Aorta (tissue), 5 donors: ENCODE measurements at regions not wholly inside any gene's neighbourhood (a gene's known extent, or its start where the extent isn't known, plus 50 kb on each side); places are given as distances from the start of the nearest gene placed in this dataset.

Experiments used
- ATAC-seq: fragments of 200-7000 bp; cut with Tn5 transposase; one replicate; pipeline ENCODE4 v1.9.1; 2022; ENCODE audit warnings: moderate library complexity; ENCODE audit not compliant: low FRiP score
- DNase-seq, 2 donors: peaks; one replicate each; pipeline ENCODE4 v3.0.0-alpha.2; 2020
- H3K27ac ChIP-seq, 2 donors: one replicate each; pipeline ENCODE4 v1.5.1; 2013; ENCODE audit warnings: low read length in 2 of 2, mild to moderate bottlenecking in 2 of 2, moderate library complexity in 2 of 2, control low read depth in 1 of 2, inconsistent platforms in 1 of 2, low read depth in 1 of 2
- H3K27me3 ChIP-seq, 2 donors: one replicate each; pipeline ENCODE4 v1.6.1; 2013; ENCODE audit warnings: control low read depth in 1 of 2, low read length in 1 of 2, mild to moderate bottlenecking in 1 of 2, moderate library complexity in 1 of 2; ENCODE audit not compliant: insufficient read depth in 2 of 2, control insufficient read depth in 1 of 2
- H3K36me3 ChIP-seq, 2 donors: one replicate each; pipeline ENCODE4 v1.6.1; 2013; ENCODE audit warnings: control low read depth in 1 of 2, low read length in 1 of 2, mild to moderate bottlenecking in 1 of 2; ENCODE audit not compliant: insufficient read depth in 2 of 2, control insufficient read depth in 1 of 2
- H3K4me1 ChIP-seq, 2 donors: one replicate each; pipeline ENCODE4 v1.6.1; 2013; ENCODE audit warnings: low read length in 2 of 2, control low read depth in 1 of 2, mild to moderate bottlenecking in 1 of 2, moderate library complexity in 1 of 2; ENCODE audit not compliant: insufficient read depth in 2 of 2, control insufficient read depth in 1 of 2
- H3K4me3 ChIP-seq, 2 donors: one replicate each; pipeline ENCODE4 v1.5.1; 2013; ENCODE audit warnings: low read length in 2 of 2, control low read depth in 1 of 2, mild to moderate bottlenecking in 1 of 2
- H3K9me3 ChIP-seq: one replicate; pipeline ENCODE4 v1.6.1; 2013; ENCODE audit warnings: mild to moderate bottlenecking, low read length; ENCODE audit not compliant: control insufficient read depth
- WGBS, 2 donors: extraction: QIAGEN DNeasy Blood & Tissue Kit; methylation state at CpG; one replicate each; pipeline ENCODE4 v1.1.7; 2013; 5-methylcytosine and 5-hydroxymethylcytosine counted together
- intact Hi-C, 2 donors: fragments of 100-400 bp; cut with DNase I; formaldehyde crosslinking; loops; one replicate each; pipeline versions ENCODE4 v1.14.2 to v1.15.0; 2022
- donor health status: healthy with polysubstance abuse.
- donor health status: Bipolar disorder and iron deficiency.
- donor health status: DM: no; HTN: no; CAD: no.
- donor health status: DM: no; HTN: no; CAD: no.
- donor health status: DM: yes; HTN: yes; CAD: no.

GRCh38 chr2:763766-764525 is 86.7 kb upstream of the TMEM18 start:
- Histone ChIP-seq H3K27me3 (no peaks in the 10 kb centered on the region), H3K4me3 (no peak overlapping the region), H3K36me3 (no peaks in the 10 kb centered on the region), H3K4me1 (no peaks in the 10 kb centered on the region), H3K27ac (no peak overlapping the region), H3K9me3 (no peaks in the 10 kb centered on the region)
- no peak for DNase-seq
- intact Hi-C loops: no loop called here
- 74 to 75% methylated on average over 16 of the region's 16 CpGs for WGBS, 2 donors
- ATAC-seq: no peak

DNA sequence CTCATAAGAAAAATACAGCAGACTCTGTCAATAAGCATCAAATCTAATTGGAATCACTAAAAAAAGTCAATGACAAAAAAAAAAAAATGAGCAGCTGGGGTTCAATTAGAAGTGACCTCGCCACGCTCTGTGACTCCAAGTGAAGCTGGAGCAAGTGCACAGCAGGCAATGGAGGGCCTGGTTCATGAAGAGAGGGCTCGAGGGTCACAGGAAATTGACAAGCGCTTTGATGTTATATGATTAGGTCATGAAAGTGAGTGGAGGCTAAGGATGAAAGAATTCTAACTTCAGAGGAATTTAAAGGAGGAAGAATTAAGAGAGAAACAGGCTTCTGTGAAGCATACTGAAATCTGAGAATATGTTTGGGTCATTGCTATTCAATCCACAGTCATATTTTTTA is 85.4 kb upstream of the TMEM18 start:
- ATAC-seq (no peak), DNase-seq (no peak)
- intact Hi-C loops: no loop called here
- Histone ChIP-seq H3K27me3 (no peaks in the 10 kb centered on the region), H3K4me3 (no peak overlapping the region), H3K36me3 (no peaks in the 10 kb centered on the region), H3K27ac (no peak overlapping the region), H3K9me3 (no peaks in the 10 kb centered on the region), H3K4me1 (no peaks in the 10 kb centered on the region)
- 79 to 85% methylated on average over 4 of the region's 4 CpGs for WGBS, 2 donors

- Histone ChIP-seq H3K4me3 (no peak overlapping the region), H3K27ac (no peak overlapping the region), H3K4me1 (no peaks in the 10 kb centered on the region), H3K36me3 (no peaks in the 10 kb centered on the region), H3K9me3 (no peaks in the 10 kb centered on the region), H3K27me3 (no peaks in the 10 kb centered on the region)
- ATAC-seq (no peak), DNase-seq (no peak)
- WGBS, 2 donors: 62 to 67% methylated on average over 6 of the region's 6 CpGs
- intact Hi-C loops: no loop called here
These were observed 84.2 kb upstream of the TMEM18 start for GRCh38 chr2:761384-761783.

GRCh38 chr2:760001-760400 is 82.8 kb upstream of the TMEM18 start:
- ATAC-seq (no peak), DNase-seq (no peak)
- H3K4me1 ChIP-seq: no peaks in the 10 kb centered on the region
- H3K4me3 ChIP-seq: no peak overlapping the region
- WGBS, 2 donors: 90% methylated on average over 5 of the region's 5 CpGs
- intact Hi-C loops: no loop called here
- no peaks in the 10 kb centered on the region for H3K9me3 ChIP-seq
- no peak overlapping the region for H3K27ac ChIP-seq
- H3K27me3 ChIP-seq: no peaks in the 10 kb centered on the region
- no peaks in the 10 kb centered on the region for H3K36me3 ChIP-seq

GRCh38 chr2:758073-758820 is 81.0 kb upstream of the TMEM18 start:
- H3K4me1 ChIP-seq: no peaks in the 10 kb centered on the region
- DNase-seq (no peak), ATAC-seq (no peak)
- H3K36me3 ChIP-seq: no peaks in the 10 kb centered on the region
- H3K4me3 ChIP-seq: no peak overlapping the region
- WGBS, 2 donors: 85 to 86% methylated on average over 12 to 13 of the region's 13 CpGs
- H3K27me3 ChIP-seq: no peaks in the 10 kb centered on the region
- intact Hi-C loops: no loop called here
- H3K9me3 ChIP-seq: no peaks in the 10 kb centered on the region
- H3K27ac ChIP-seq: no peak overlapping the region

GRCh38 chr2:753123-753522 is 75.9 kb upstream of the TMEM18 start:
- DNase-seq (no peak), ATAC-seq (no peak)
- no peaks in the 10 kb centered on the region for H3K4me1 ChIP-seq
- H3K9me3 ChIP-seq: no peaks in the 10 kb centered on the region
- H3K36me3 ChIP-seq: no peaks in the 10 kb centered on the region
- H3K4me3 ChIP-seq: no peak overlapping the region
- no peaks in the 10 kb centered on the region for H3K27me3 ChIP-seq
- 89 to 90% methylated on average over 7 of the region's 7 CpGs for WGBS, 2 donors
- intact Hi-C loops: no loop called here
- no peak overlapping the region for H3K27ac ChIP-seq

- 84 to 87% methylated on average over 10 of the region's 10 CpGs for WGBS, 2 donors
- H3K9me3 ChIP-seq: no peaks in the 10 kb centered on the region
- no peaks in the 10 kb centered on the region for H3K36me3 ChIP-seq
- H3K27me3 ChIP-seq: no peaks in the 10 kb centered on the region
- no peak overlapping the region for H3K4me3 ChIP-seq
- ATAC-seq (no peak), DNase-seq (no peak)
- H3K27ac ChIP-seq: no peak overlapping the region
- H3K4me1 ChIP-seq: no peaks in the 10 kb centered on the region
- intact Hi-C loops: no loop called here
These were observed 74.3 kb upstream of the TMEM18 start for GRCh38 chr2:751474-751873.

DNA sequence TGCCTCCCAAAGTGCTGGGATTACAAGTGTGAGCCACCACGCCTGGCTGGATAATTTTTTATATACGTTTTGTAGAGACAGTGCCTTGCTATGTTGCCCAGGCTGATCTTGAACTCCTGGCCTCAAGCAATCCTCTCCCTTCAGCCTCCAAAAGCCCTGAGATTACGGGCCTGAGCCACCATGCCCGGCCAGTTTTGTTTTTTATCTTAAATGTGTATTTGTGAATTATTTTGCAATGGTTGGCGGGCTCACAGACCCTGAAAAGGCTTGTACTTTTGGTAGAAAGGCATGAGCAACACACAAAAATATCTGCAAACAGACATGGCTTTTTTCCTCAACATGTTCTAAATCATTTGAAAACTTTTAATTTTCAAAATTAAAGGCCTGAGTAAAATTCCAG is 73.4 kb upstream of the TMEM18 start:
- no peaks in the 10 kb centered on the region for H3K4me1 ChIP-seq

GRCh38 chr2:747762-748351 is 70.7 kb upstream of the TMEM18 start:
- intact Hi-C loops: no loop called here
- WGBS, 2 donors: 94% methylated on average over 12 of the region's 12 CpGs
- Histone ChIP-seq H3K4me3 (no peak overlapping the region), H3K4me1 (no peaks in the 10 kb centered on the region), H3K36me3 (no peaks in the 10 kb centered on the region), H3K27me3 (no peaks in the 10 kb centered on the region), H3K9me3 (no peaks in the 10 kb centered on the region), H3K27ac (no peak overlapping the region)
- DNase-seq (no peak), ATAC-seq (no peak)

More for the DNA sequence above, 73.4 kb upstream of the TMEM18 start:
- ATAC-seq: no peak
- Histone ChIP-seq H3K4me3 (no peak overlapping the region), H3K36me3 (no peaks in the 10 kb centered on the region), H3K27me3 (no peaks in the 10 kb centered on the region), H3K9me3 (no peaks in the 10 kb centered on the region), H3K27ac (no peak overlapping the region)
- WGBS, 2 donors: 82 to 85% methylated on average over 5 of the region's 5 CpGs
- intact Hi-C loops: no loop called here
- DNase-seq: no peak
